IMR-90 (cell line): ENCODE measurements at regions not wholly inside any gene's neighbourhood (a gene's known extent, or its start where the extent isn't known, plus 50 kb on each side); places are given as distances from the start of the nearest gene placed in this dataset.

Experiments
- BHLHE40 ChIP-seq: fragments of 150-350 bp; IDR thresholded peaks from 2 replicates; pipeline ENCODE4 v1.6.1; 2016; ENCODE audit warnings: mild to moderate bottlenecking, low read depth, low read length
- CEBPB ChIP-seq: IDR thresholded peaks from 2 replicates; pipeline ENCODE4 v1.6.1; 2012; ENCODE audit warnings: low read depth, low read length, improper control_type of control experiment
- CHD1 ChIP-seq: IDR thresholded peaks from 2 replicates; pipeline ENCODE4 v1.6.1; 2012; ENCODE audit warnings: low read depth, low read length, improper control_type of control experiment
- MAFK ChIP-seq: IDR thresholded peaks from 2 replicates; pipeline ENCODE4 v1.6.1; 2012; ENCODE audit warnings: low read depth, low read length, improper control_type of control experiment
- MAZ ChIP-seq: IDR thresholded peaks from 2 replicates; pipeline ENCODE4 v1.6.1; 2012; ENCODE audit warnings: low read depth, mild to moderate bottlenecking, low read length, improper control_type of control experiment, moderate library complexity, borderline replicate concordance
- MXI1 ChIP-seq: IDR thresholded peaks from 2 replicates; pipeline ENCODE4 v1.6.1; 2012; ENCODE audit warnings: low read depth, mild to moderate bottlenecking, low read length, moderate library complexity, borderline replicate concordance
- NFE2L2 ChIP-seq: fragments of 150-350 bp; IDR thresholded peaks from 2 replicates; pipeline ENCODE4 v1.6.1; 2016; ENCODE audit warnings: low read depth, mild to moderate bottlenecking, low read length
- POLR2A ChIP-seq: IDR thresholded peaks from 2 replicates; pipeline ENCODE4 v1.6.1; 2012; ENCODE audit warnings: mild to moderate bottlenecking, low read depth, low read length
- RAD21 ChIP-seq: IDR thresholded peaks from 2 replicates; pipeline ENCODE4 v1.6.1; 2012; ENCODE audit warnings: low read length, improper control_type of control experiment
- RCOR1 ChIP-seq: IDR thresholded peaks from 2 replicates; pipeline ENCODE4 v1.6.1; 2012; ENCODE audit warnings: mild to moderate bottlenecking, low read length, improper control_type of control experiment; ENCODE audit not compliant: insufficient replicate concordance
- RFX5 ChIP-seq: IDR thresholded peaks from 2 replicates; pipeline ENCODE4 v1.8.0; 2012; ENCODE audit warnings: low read depth, mild to moderate bottlenecking, low read length, moderate library complexity
- SMC3 ChIP-seq: fragments of 150-350 bp; IDR thresholded peaks from 2 replicates; pipeline ENCODE4 v1.6.1; 2016; ENCODE audit warnings: low read depth, mild to moderate bottlenecking, antibody characterized with exemption, low read length, moderate library complexity
- TF ChIP-seq, protein P1 (sequence below): conservative IDR thresholded peaks from 2 replicates; pipeline ENCODE4 v1.5.1; 2012; ENCODE audit warnings: mild to moderate bottlenecking, low read depth, low read length, improper control_type of control experiment
- TF ChIP-seq, protein P2 (sequence below): fragments of 150-350 bp; IDR thresholded peaks from 2 replicates; pipeline ENCODE4 v1.6.1; 2017; ENCODE audit warnings: mild to moderate bottlenecking, antibody characterized with exemption, low read length, low read depth

DNA sequence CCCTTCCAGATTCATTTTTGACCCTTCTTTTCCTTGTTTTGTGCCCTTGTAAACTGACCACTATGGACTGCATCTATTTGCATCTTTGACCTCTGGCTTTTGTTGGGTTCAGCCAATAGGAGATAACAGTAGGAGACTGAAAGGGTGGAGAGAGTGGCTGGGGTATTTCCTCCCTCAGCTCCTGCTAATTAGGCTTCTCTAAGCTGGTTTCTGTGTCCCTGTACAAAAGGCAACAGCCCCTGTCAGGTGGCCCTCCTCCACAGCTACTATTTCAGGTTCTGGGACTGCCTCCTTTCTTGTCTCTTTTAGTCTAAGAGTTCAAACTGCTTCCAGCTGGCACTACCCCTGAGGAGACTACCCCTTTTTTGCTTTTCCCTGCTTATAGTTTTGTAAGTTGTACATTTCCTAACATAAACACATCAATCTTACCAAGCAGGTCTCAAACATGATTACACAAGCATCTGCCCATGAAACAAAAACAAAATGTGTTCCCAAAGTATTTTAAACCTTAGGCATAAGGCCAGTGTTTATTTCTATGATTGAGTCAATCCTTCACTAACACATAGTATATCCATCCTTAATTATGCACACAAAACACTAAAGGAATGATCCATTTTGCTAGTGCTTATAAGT lies 262.0 kb upstream of the TRPM3 start:
- TF ChIP-seq, protein P1, sequence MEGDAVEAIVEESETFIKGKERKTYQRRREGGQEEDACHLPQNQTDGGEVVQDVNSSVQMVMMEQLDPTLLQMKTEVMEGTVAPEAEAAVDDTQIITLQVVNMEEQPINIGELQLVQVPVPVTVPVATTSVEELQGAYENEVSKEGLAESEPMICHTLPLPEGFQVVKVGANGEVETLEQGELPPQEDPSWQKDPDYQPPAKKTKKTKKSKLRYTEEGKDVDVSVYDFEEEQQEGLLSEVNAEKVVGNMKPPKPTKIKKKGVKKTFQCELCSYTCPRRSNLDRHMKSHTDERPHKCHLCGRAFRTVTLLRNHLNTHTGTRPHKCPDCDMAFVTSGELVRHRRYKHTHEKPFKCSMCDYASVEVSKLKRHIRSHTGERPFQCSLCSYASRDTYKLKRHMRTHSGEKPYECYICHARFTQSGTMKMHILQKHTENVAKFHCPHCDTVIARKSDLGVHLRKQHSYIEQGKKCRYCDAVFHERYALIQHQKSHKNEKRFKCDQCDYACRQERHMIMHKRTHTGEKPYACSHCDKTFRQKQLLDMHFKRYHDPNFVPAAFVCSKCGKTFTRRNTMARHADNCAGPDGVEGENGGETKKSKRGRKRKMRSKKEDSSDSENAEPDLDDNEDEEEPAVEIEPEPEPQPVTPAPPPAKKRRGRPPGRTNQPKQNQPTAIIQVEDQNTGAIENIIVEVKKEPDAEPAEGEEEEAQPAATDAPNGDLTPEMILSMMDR = no peak
- TF ChIP-seq, protein P2, sequence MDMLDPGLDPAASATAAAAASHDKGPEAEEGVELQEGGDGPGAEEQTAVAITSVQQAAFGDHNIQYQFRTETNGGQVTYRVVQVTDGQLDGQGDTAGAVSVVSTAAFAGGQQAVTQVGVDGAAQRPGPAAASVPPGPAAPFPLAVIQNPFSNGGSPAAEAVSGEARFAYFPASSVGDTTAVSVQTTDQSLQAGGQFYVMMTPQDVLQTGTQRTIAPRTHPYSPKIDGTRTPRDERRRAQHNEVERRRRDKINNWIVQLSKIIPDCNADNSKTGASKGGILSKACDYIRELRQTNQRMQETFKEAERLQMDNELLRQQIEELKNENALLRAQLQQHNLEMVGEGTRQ = no peak
- TF ChIP-seq POLR2A = no peak
- no peak for TF ChIP-seq NFE2L2
- no peak for TF ChIP-seq RCOR1
- no peak for TF ChIP-seq MAZ
- TF ChIP-seq MAFK = no peak
- no peak for TF ChIP-seq MXI1
- TF ChIP-seq CEBPB = no peak
- no peak for TF ChIP-seq CHD1
- TF ChIP-seq RAD21 = no peak
- no peak for TF ChIP-seq SMC3
- no peak for TF ChIP-seq RFX5
- TF ChIP-seq BHLHE40 = no peak
